Forelimb muscle (tissue), 1 donor: ENCODE measurements at regions not wholly inside any gene's neighbourhood (a gene's known extent, or its start where the extent isn't known, plus 50 kb on each side); places are given as distances from the start of the nearest gene placed in this dataset.
A peak's percentile ranks its signal among the peaks of the same experiment; 100 is the strongest.

Source experiments
- DNase-seq: peaks from one replicate; pipeline ENCODE4 v3.0.0-alpha.2; 2013; ENCODE audit warnings: low read depth

DNA sequence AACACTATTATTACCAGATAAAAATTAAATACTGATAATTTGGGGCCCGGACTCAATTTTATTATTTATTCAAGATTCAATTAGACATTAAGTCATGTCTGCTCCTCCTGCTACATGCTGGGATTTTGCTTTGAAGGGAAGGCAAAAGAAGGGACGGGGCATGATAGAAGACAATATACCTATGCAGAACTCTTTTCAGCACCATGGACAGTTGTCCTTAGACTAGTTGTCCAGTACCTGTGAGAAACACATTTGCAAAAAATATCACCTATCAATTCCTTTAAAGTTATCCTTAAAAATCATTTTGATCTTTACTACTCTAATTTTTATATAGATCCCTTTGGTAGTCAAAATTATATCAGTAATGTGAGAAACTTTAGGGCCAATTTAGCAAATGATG, 100.2 kb upstream of the SULT1C3 start:
- peak; percentile 14 for DNase-seq

- DNase-seq: no peak
Observed at GRCh38 chr2:108145557-108146326, 94.0 kb upstream of the SULT1C3 start.

- DNase-seq: no peak
Observed at GRCh38 chr2:108148555-108148954, 91.2 kb upstream of the SULT1C3 start.

GRCh38 chr2:108154366-108155061, 85.3 kb upstream of the SULT1C3 start:
- no peak for DNase-seq

DNA sequence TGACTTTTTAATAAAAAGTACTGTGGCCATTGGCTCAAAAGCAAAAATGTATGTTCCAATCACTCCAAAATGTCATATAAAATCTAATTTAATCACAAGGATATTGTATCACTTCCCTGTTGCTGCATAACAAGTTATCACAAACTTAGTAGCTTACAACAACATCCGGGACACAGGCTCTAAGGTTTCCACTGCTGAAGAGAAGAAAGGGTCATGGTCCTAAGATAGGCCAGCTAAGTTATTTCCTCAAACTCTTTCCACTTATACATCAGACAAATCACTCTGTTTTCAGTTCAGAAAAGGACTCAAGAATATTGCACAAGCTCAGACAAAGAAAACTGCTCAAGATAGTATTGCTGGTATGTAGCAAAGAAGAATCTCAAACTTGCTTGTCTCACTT, 78.5 kb upstream of the SULT1C3 start:
- no peak for DNase-seq

GRCh38 chr2:108164318-108164717, 75.5 kb upstream of the SULT1C3 start:
- no peak for DNase-seq

DNA sequence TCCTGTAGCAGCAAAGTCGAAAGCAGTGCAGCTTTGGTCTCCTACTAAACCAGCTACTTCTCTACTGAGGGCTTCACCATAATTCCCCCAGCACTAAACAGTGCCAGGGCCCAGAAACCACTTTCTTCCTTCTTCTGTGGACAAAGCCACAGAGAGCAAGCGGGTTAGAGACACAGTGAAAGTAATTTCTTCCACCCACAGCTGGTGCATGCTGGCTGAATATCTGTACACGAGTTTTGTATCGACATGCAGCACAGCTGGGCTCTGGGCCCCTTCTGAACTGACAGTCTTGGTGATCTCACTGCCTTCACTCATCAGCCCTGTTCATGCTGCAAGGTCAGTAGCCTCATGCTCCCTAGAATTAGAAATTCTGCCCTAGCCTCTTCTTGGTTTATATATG, 74.0 kb upstream of the SULT1C3 start:
- no peak for DNase-seq

DNA sequence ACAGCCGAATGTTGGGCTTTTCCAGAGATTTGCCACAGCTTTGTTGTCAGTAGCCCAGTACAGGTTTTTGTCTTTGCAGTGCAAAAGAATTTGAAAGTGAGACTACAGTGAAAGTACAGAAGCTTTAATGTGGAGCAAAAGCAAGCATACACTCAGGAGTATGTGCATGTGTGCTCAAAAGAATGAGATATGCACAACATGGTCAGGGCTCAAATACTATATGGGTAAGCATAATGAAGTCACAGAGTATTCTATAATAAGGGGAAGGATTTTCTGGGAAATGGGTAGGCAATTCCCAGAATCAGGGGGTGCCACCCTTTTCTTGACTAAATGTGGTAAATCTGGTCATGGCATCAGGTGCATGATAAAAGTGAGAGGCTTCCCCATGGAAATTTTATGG, 72.1 kb upstream of the SULT1C3 start:
- no peak for DNase-seq

GRCh38 chr2:108169982-108170625, 69.7 kb upstream of the SULT1C3 start:
- DNase-seq: no peak

GRCh38 chr2:108171657-108172056, 68.1 kb upstream of the SULT1C3 start:
- DNase-seq: no peak

- no peak for DNase-seq
Observed at GRCh38 chr2:108182489-108182888, 57.3 kb upstream of the SULT1C3 start.

GRCh38 chr2:108184419-108184818, 55.3 kb upstream of the SULT1C3 start:
- DNase-seq: no peak

DNA sequence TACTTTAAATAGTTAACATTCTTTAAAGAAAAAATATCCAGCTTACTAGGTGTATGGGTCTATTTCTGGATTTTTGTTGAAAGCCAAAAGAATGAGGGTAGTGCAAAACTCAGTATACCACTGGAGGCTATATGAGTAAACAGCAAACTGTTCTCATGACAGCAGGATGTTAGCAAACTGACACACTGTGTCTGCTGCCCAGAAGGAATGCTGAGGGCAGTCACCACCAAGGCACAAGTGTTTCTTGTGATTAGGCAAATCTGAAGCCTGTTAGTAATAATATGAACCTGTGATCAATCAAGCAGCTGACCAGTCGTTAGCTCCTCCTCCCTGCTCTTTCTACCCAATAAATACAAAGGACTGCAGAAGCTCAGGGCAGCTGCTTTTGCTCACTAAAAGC, 50.5 kb upstream of the SULT1C3 start:
- DNase-seq: no peak
